ENCODE measurements at regions not wholly inside any gene's neighbourhood (a gene's known extent, or its start where the extent isn't known, plus 50 kb on each side); places are given as distances from the start of the nearest gene placed in this dataset.

GRCh38 chr9:99449726-99450125, 227.6 kb downstream of the SEC61B start:
- Histone ChIP-seq H3K4me3 (ENCODE audit: low read length) (no peak overlapping the region), H3K9me3 (ENCODE audit: insufficient read depth, low read depth, low read length) (no peaks in the 10 kb centered on the region)

GRCh38 chr9:99451112-99451606, 229.1 kb downstream of the SEC61B start:
- H3K36me3 ChIP-seq (ENCODE audit: insufficient read depth, low read depth, low read length): no peaks in the 10 kb centered on the region
- no peaks in the 10 kb centered on the region for H3K9me3 ChIP-seq (ENCODE audit: insufficient read depth, low read depth, low read length)
- no peaks in the 10 kb centered on the region for H3K27me3 ChIP-seq (ENCODE audit: insufficient read depth, low read length)
- H3K4me1 ChIP-seq (ENCODE audit: insufficient read depth, low read length): no peaks in the 10 kb centered on the region
- H3K4me3 ChIP-seq (ENCODE audit: low read length): no peak overlapping the region
- H3K9ac ChIP-seq (ENCODE audit: low read depth, low read length): no peak overlapping the region
- H3K27ac ChIP-seq (ENCODE audit: low read length): no peak overlapping the region

More at GRCh38 chr9:99449726-99450125, 227.6 kb downstream of the SEC61B start:
- Histone ChIP-seq H3K4me1 (ENCODE audit: insufficient read depth, low read length) (no peaks in the 10 kb centered on the region), H3K36me3 (ENCODE audit: insufficient read depth, low read depth, low read length) (no peaks in the 10 kb centered on the region), H3K27me3 (ENCODE audit: insufficient read depth, low read length) (no peaks in the 10 kb centered on the region), H3K9ac (ENCODE audit: low read depth, low read length) (no peak overlapping the region), H3K27ac (ENCODE audit: low read length) (no peak overlapping the region)

GRCh38 chr9:99457406-99457805, 235.3 kb downstream of the SEC61B start:
- Histone ChIP-seq H3K27ac (ENCODE audit: low read length) (no peak overlapping the region), H3K4me3 (ENCODE audit: low read length) (no peak overlapping the region), H3K4me1 (ENCODE audit: insufficient read depth, low read length) (no peaks in the 10 kb centered on the region), H3K9ac (ENCODE audit: low read depth, low read length) (no peak overlapping the region), H3K27me3 (ENCODE audit: insufficient read depth, low read length) (no peaks in the 10 kb centered on the region), H3K9me3 (ENCODE audit: insufficient read depth, low read depth, low read length) (no peaks in the 10 kb centered on the region), H3K36me3 (ENCODE audit: insufficient read depth, low read depth, low read length) (no peaks in the 10 kb centered on the region)

- H3K9me3 ChIP-seq (ENCODE audit: insufficient read depth, low read depth, low read length): no peaks in the 10 kb centered on the region
- no peaks in the 10 kb centered on the region for H3K4me1 ChIP-seq (ENCODE audit: insufficient read depth, low read length)
- no peak overlapping the region for H3K4me3 ChIP-seq (ENCODE audit: low read length)
- no peak overlapping the region for H3K27ac ChIP-seq (ENCODE audit: low read length)
- no peak overlapping the region for H3K9ac ChIP-seq (ENCODE audit: low read depth, low read length)
- no peaks in the 10 kb centered on the region for H3K36me3 ChIP-seq (ENCODE audit: insufficient read depth, low read depth, low read length)
- H3K27me3 ChIP-seq (ENCODE audit: insufficient read depth, low read length): no peaks in the 10 kb centered on the region
Measured at GRCh38 chr9:99457981-99458380, 235.9 kb downstream of the SEC61B start.

- Histone ChIP-seq H3K9ac (ENCODE audit: low read depth, low read length) (no peak overlapping the region), H3K9me3 (ENCODE audit: insufficient read depth, low read depth, low read length) (no peaks in the 10 kb centered on the region), H3K27me3 (ENCODE audit: insufficient read depth, low read length) (no peaks in the 10 kb centered on the region), H3K4me1 (ENCODE audit: insufficient read depth, low read length) (no peaks in the 10 kb centered on the region), H3K4me3 (ENCODE audit: low read length) (no peak overlapping the region), H3K36me3 (ENCODE audit: insufficient read depth, low read depth, low read length) (no peaks in the 10 kb centered on the region), H3K27ac (ENCODE audit: low read length) (no peak overlapping the region)
Measured at GRCh38 chr9:99459919-99460318, 237.8 kb downstream of the SEC61B start.

GRCh38 chr9:99463131-99463530, 241.0 kb downstream of the SEC61B start:
- no peaks in the 10 kb centered on the region for H3K27me3 ChIP-seq (ENCODE audit: insufficient read depth, low read length)
- no peaks in the 10 kb centered on the region for H3K9me3 ChIP-seq (ENCODE audit: insufficient read depth, low read depth, low read length)
- no peak overlapping the region for H3K27ac ChIP-seq (ENCODE audit: low read length)
- H3K36me3 ChIP-seq (ENCODE audit: insufficient read depth, low read depth, low read length): no peaks in the 10 kb centered on the region
- peaks cover 4% of the 10 kb centered on the region for H3K4me1 ChIP-seq (ENCODE audit: insufficient read depth, low read length)
- no peak overlapping the region for H3K9ac ChIP-seq (ENCODE audit: low read depth, low read length)
- no peak overlapping the region for H3K4me3 ChIP-seq (ENCODE audit: low read length)

GRCh38 chr9:99464568-99464967, 242.5 kb downstream of the SEC61B start:
- no peaks in the 10 kb centered on the region for H3K27me3 ChIP-seq (ENCODE audit: insufficient read depth, low read length)
- H3K4me3 ChIP-seq (ENCODE audit: low read length): no peak overlapping the region
- H3K9me3 ChIP-seq (ENCODE audit: insufficient read depth, low read depth, low read length): no peaks in the 10 kb centered on the region
- no peaks in the 10 kb centered on the region for H3K36me3 ChIP-seq (ENCODE audit: insufficient read depth, low read depth, low read length)
- no peak overlapping the region for H3K9ac ChIP-seq (ENCODE audit: low read depth, low read length)
- H3K4me1 ChIP-seq (ENCODE audit: insufficient read depth, low read length): peaks cover 4% of the 10 kb centered on the region
- no peak overlapping the region for H3K27ac ChIP-seq (ENCODE audit: low read length)

- Histone ChIP-seq H3K4me3 (ENCODE audit: low read length) (no peak overlapping the region), H3K27me3 (ENCODE audit: insufficient read depth, low read length) (no peaks in the 10 kb centered on the region), H3K27ac (ENCODE audit: low read length) (no peak overlapping the region), H3K36me3 (ENCODE audit: insufficient read depth, low read depth, low read length) (no peaks in the 10 kb centered on the region), H3K9me3 (ENCODE audit: insufficient read depth, low read depth, low read length) (no peaks in the 10 kb centered on the region), H3K9ac (ENCODE audit: low read depth, low read length) (no peak overlapping the region), H3K4me1 (ENCODE audit: insufficient read depth, low read length) (peaks cover 4% of the 10 kb centered on the region)
Measured at GRCh38 chr9:99465231-99465907, 243.3 kb downstream of the SEC61B start.

GRCh38 chr9:99466104-99466503, 244.0 kb downstream of the SEC61B start:
- H3K9me3 ChIP-seq (ENCODE audit: insufficient read depth, low read depth, low read length): no peaks in the 10 kb centered on the region

GRCh38 chr9:99466781-99467180, 244.7 kb downstream of the SEC61B start:
- H3K4me1 ChIP-seq (ENCODE audit: insufficient read depth, low read length): peaks cover 4% of the 10 kb centered on the region
- H3K36me3 ChIP-seq (ENCODE audit: insufficient read depth, low read depth, low read length): no peaks in the 10 kb centered on the region
- H3K27me3 ChIP-seq (ENCODE audit: insufficient read depth, low read length): no peaks in the 10 kb centered on the region
- H3K9me3 ChIP-seq (ENCODE audit: insufficient read depth, low read depth, low read length): no peaks in the 10 kb centered on the region
- H3K27ac ChIP-seq (ENCODE audit: low read length): no peak overlapping the region
- H3K4me3 ChIP-seq (ENCODE audit: low read length): no peak overlapping the region
- H3K9ac ChIP-seq (ENCODE audit: low read depth, low read length): no peak overlapping the region

More at GRCh38 chr9:99466104-99466503, 244.0 kb downstream of the SEC61B start:
- Histone ChIP-seq H3K4me3 (ENCODE audit: low read length) (no peak overlapping the region), H3K27me3 (ENCODE audit: insufficient read depth, low read length) (no peaks in the 10 kb centered on the region), H3K36me3 (ENCODE audit: insufficient read depth, low read depth, low read length) (no peaks in the 10 kb centered on the region), H3K9ac (ENCODE audit: low read depth, low read length) (no peak overlapping the region), H3K4me1 (ENCODE audit: insufficient read depth, low read length) (peaks cover 4% of the 10 kb centered on the region), H3K27ac (ENCODE audit: low read length) (no peak overlapping the region)

- H3K4me1 ChIP-seq (ENCODE audit: insufficient read depth, low read length): peaks cover under 1% of the 10 kb centered on the region; the same call in 1 of the 2 replicates
- H3K4me3 ChIP-seq (ENCODE audit: low read length): no peak overlapping the region
- H3K27ac ChIP-seq (ENCODE audit: low read length): no peak overlapping the region
- H3K36me3 ChIP-seq (ENCODE audit: insufficient read depth, low read depth, low read length): no peaks in the 10 kb centered on the region
- no peaks in the 10 kb centered on the region for H3K9me3 ChIP-seq (ENCODE audit: insufficient read depth, low read depth, low read length)
- no peaks in the 10 kb centered on the region for H3K27me3 ChIP-seq (ENCODE audit: insufficient read depth, low read length)
- H3K9ac ChIP-seq (ENCODE audit: low read depth, low read length): no peak overlapping the region
Measured at GRCh38 chr9:99471033-99471432, 249.0 kb downstream of the SEC61B start.

- Histone ChIP-seq H3K27me3 (ENCODE audit: insufficient read depth, low read length) (no peaks in the 10 kb centered on the region), H3K4me3 (ENCODE audit: low read length) (no peak overlapping the region), H3K4me1 (ENCODE audit: insufficient read depth, low read length) (no peaks in the 10 kb centered on the region), H3K36me3 (ENCODE audit: insufficient read depth, low read depth, low read length) (no peaks in the 10 kb centered on the region), H3K27ac (ENCODE audit: low read length) (no peak overlapping the region), H3K9ac (ENCODE audit: low read depth, low read length) (no peak overlapping the region), H3K9me3 (ENCODE audit: insufficient read depth, low read depth, low read length) (no peaks in the 10 kb centered on the region)
Measured at GRCh38 chr9:99472240-99472915, 250.3 kb downstream of the SEC61B start.

Data from iPS-20b (cell line).